HL-60 (cell line): ENCODE measurements at regions not wholly inside any gene's neighbourhood (a gene's known extent, or its start where the extent isn't known, plus 50 kb on each side); places are given as distances from the start of the nearest gene placed in this dataset.

Source experiments
- POLR2AphosphoS5 ChIP-seq: IDR thresholded peaks from 2 replicates; pipeline ENCODE4 v1.6.1; 2012; ENCODE audit warnings: low read depth
- SPI1 ChIP-seq: IDR thresholded peaks from 2 replicates; pipeline ENCODE4 v1.6.1; 2012; ENCODE audit warnings: low read depth, mild to moderate bottlenecking, borderline replicate concordance
- TF ChIP-seq, protein P1 (sequence below): IDR thresholded peaks from one replicate; pipeline ENCODE4 v1.5.1; 2011; ENCODE audit warnings: low read length, control low read depth, inconsistent platforms; ENCODE audit not compliant: insufficient read depth
- TF ChIP-seq, protein P2 (sequence below): IDR thresholded peaks from 2 replicates; pipeline ENCODE4 v1.6.1; 2012; ENCODE audit warnings: low read depth; ENCODE audit not compliant: insufficient replicate concordance

DNA sequence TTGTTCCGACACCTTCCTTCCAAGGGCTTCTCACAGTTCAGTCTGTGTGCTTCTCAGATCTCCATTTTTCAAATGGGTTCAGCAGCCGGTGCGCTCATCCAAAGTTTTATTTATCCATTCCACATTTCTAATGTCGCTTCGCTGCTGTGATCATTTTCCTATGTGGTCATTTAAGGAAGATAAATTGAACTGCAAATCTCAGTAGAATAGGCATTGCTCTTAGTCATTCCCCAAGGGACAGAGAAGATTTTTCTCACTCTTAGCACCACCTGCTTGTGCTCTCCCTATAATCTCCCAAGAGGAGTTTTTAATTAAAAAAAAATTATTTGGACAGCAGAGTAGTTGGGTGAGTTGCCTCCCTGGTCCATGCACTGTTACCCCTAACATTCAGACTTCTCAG is 278.9 kb upstream of the GATB start:
- no peak for TF ChIP-seq SPI1
- TF ChIP-seq, protein P1, sequence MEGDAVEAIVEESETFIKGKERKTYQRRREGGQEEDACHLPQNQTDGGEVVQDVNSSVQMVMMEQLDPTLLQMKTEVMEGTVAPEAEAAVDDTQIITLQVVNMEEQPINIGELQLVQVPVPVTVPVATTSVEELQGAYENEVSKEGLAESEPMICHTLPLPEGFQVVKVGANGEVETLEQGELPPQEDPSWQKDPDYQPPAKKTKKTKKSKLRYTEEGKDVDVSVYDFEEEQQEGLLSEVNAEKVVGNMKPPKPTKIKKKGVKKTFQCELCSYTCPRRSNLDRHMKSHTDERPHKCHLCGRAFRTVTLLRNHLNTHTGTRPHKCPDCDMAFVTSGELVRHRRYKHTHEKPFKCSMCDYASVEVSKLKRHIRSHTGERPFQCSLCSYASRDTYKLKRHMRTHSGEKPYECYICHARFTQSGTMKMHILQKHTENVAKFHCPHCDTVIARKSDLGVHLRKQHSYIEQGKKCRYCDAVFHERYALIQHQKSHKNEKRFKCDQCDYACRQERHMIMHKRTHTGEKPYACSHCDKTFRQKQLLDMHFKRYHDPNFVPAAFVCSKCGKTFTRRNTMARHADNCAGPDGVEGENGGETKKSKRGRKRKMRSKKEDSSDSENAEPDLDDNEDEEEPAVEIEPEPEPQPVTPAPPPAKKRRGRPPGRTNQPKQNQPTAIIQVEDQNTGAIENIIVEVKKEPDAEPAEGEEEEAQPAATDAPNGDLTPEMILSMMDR = no peak
- no peak for TF ChIP-seq POLR2AphosphoS5
- TF ChIP-seq, protein P2, sequence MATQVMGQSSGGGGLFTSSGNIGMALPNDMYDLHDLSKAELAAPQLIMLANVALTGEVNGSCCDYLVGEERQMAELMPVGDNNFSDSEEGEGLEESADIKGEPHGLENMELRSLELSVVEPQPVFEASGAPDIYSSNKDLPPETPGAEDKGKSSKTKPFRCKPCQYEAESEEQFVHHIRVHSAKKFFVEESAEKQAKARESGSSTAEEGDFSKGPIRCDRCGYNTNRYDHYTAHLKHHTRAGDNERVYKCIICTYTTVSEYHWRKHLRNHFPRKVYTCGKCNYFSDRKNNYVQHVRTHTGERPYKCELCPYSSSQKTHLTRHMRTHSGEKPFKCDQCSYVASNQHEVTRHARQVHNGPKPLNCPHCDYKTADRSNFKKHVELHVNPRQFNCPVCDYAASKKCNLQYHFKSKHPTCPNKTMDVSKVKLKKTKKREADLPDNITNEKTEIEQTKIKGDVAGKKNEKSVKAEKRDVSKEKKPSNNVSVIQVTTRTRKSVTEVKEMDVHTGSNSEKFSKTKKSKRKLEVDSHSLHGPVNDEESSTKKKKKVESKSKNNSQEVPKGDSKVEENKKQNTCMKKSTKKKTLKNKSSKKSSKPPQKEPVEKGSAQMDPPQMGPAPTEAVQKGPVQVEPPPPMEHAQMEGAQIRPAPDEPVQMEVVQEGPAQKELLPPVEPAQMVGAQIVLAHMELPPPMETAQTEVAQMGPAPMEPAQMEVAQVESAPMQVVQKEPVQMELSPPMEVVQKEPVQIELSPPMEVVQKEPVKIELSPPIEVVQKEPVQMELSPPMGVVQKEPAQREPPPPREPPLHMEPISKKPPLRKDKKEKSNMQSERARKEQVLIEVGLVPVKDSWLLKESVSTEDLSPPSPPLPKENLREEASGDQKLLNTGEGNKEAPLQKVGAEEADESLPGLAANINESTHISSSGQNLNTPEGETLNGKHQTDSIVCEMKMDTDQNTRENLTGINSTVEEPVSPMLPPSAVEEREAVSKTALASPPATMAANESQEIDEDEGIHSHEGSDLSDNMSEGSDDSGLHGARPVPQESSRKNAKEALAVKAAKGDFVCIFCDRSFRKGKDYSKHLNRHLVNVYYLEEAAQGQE = no peak
